ENCODE measurements at regions not wholly inside any gene's neighbourhood (a gene's known extent, or its start where the extent isn't known, plus 50 kb on each side); places are given as distances from the start of the nearest gene placed in this dataset.

- FAIRE-seq = no peak
Observed at GRCh38 chr7:131090188-131090587, 237.5 kb upstream of the MKLN1 start.

GRCh38 chr7:131090886-131091692 is 236.6 kb upstream of the MKLN1 start:
- FAIRE-seq = no peak

- FAIRE-seq = no peak
Observed at GRCh38 chr7:131094685-131095084, 233.0 kb upstream of the MKLN1 start.

GRCh38 chr7:131095346-131095745 is 232.3 kb upstream of the MKLN1 start:
- no peak for FAIRE-seq

GRCh38 chr7:131096267-131096927 is 231.3 kb upstream of the MKLN1 start:
- FAIRE-seq = no peak

GRCh38 chr7:131097662-131098376 is 229.9 kb upstream of the MKLN1 start:
- FAIRE-seq = no peak

- FAIRE-seq = no peak
Observed at GRCh38 chr7:131098527-131098926, 229.1 kb upstream of the MKLN1 start.

GRCh38 chr7:131100357-131101054 is 227.2 kb upstream of the MKLN1 start:
- no peak for FAIRE-seq

- FAIRE-seq = no peak
Observed at GRCh38 chr7:131103997-131104396, 223.7 kb upstream of the MKLN1 start.

GRCh38 chr7:131104596-131105293 is 222.9 kb upstream of the MKLN1 start:
- FAIRE-seq = no peak

GRCh38 chr7:131105294-131105798 is 222.3 kb upstream of the MKLN1 start:
- no peak for FAIRE-seq

- no peak for FAIRE-seq
Observed at GRCh38 chr7:131105799-131106680, 221.6 kb upstream of the MKLN1 start.

- FAIRE-seq = no peak
Observed at GRCh38 chr7:131106681-131107336, 220.9 kb upstream of the MKLN1 start.

- FAIRE-seq = no peak
Observed at GRCh38 chr7:131107337-131108211, 220.1 kb upstream of the MKLN1 start.

GRCh38 chr7:131108212-131108940 is 219.3 kb upstream of the MKLN1 start:
- FAIRE-seq = no peak

- FAIRE-seq = no peak
Observed at GRCh38 chr7:131109011-131109758, 218.5 kb upstream of the MKLN1 start.

GRCh38 chr7:131109759-131110296 is 217.8 kb upstream of the MKLN1 start:
- FAIRE-seq = no peak
